Body of pancreas (tissue), 4 donors: ENCODE measurements at regions not wholly inside any gene's neighbourhood (a gene's known extent, or its start where the extent isn't known, plus 50 kb on each side); places are given as distances from the start of the nearest gene placed in this dataset.

Source experiments
- ATAC-seq: fragments of 150-250 bp; one replicate; pipeline ENCODE4 v1.9.1; 2016
- DNase-seq, 4 donors: peaks; one replicate each; pipeline ENCODE4 v3.0.0-alpha.2; 2019
- H3K27ac ChIP-seq, 4 donors: fragments of 200-600 bp; sonication (generic); 1 replicate in 3 of 4; 2 replicates in 1 of 4; pipeline versions ENCODE4 v1.5.1 to v1.6.1; 2016 to 2019; ENCODE audit warnings: mild to moderate bottlenecking in 1 of 4, mixed read lengths in 1 of 4, moderate library complexity in 1 of 4
- H3K27me3 ChIP-seq, 2 donors: fragments of 200-600 bp; sonication (generic); one replicate each; pipeline ENCODE4 v1.6.0; 2016; ENCODE audit warnings: mild to moderate bottlenecking in 1 of 2
- H3K36me3 ChIP-seq, 2 donors: fragments of 200-600 bp; sonication (generic); replicated peaks in 1 of 2; 2 replicates each; pipeline ENCODE4 v1.5.1; 2016; ENCODE audit warnings: low read depth in 2 of 2; ENCODE audit not compliant: insufficient read depth in 1 of 2
- H3K4me1 ChIP-seq: fragments of 200-600 bp; sonication (generic); one replicate; pipeline ENCODE4 v1.6.0; 2016
- H3K4me3 ChIP-seq, 2 donors: fragments of 200-600 bp; sonication (generic); 1 replicate in 1 of 2; 2 replicates in 1 of 2; pipeline ENCODE4 v1.5.1; 2016 to 2019
- H3K9me3 ChIP-seq, 3 donors: fragments of 200-600 bp; sonication (generic); 1 replicate in 2 of 3; 2 replicates in 1 of 3; pipeline ENCODE4 v1.5.1; 2016
- CTCF ChIP-seq, 7 experiments: fragments of 450-650 bp in 4 of 7; fragments of 200-600 bp in 3 of 7; sonication (generic) in 3 of 7; IDR thresholded peaks; one replicate each; pipeline ENCODE4 v1.5.1; 2016 to 2019; ENCODE audit warnings: antibody characterized with exemption in 7 of 7
- POLR2A ChIP-seq, 3 donors: fragments of 450-650 bp; IDR thresholded peaks; one replicate each; pipeline ENCODE4 v1.6.1; 2016; ENCODE audit warnings: antibody characterized with exemption in 3 of 3, mild to moderate bottlenecking in 2 of 3
- WGBS, 2 donors: methylation state at CpG; one replicate each; pipeline ENCODE4 v1.1.5; 2017; 5-methylcytosine and 5-hydroxymethylcytosine counted together
- intact Hi-C: fragments of 100-400 bp; cut with DNase I; formaldehyde crosslinking; loops from one replicate; pipeline ENCODE4 v1.15.1; 2023

DNA sequence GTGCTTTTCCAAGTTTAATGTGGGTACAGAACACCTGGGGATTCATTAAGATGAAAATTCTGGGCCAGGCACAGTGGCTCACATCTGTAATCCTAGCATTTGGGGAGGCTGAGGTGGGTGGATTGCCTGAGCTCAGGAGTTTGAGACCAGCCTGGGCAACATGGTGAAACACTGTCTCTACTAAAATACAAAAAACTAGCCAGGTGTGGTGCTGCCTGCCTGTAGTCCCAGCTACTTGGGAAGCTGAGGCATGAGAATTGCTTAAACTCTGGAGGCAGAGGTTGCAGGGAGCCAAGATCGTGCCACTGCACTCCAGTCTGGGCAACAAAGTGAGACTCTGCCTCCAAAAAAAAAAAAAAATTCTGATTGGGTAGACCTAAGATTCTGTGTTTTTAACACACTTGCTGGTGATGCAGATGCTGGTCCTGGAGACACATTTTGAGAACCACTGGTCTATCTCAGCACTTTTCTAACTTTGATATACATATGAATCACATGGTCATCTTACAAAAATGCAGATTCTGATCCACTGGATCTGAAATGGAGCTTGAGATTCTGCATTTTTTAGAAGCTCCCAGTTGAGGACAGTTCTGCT lies 223.8 kb upstream of the SATB1 start:
- Histone ChIP-seq H3K4me3 (no peak overlapping the region), H3K4me1 (no peaks in the 10 kb centered on the region), H3K9me3 (no peaks in the 10 kb centered on the region), H3K27ac (no peak overlapping the region), H3K27me3 (no peaks in the 10 kb centered on the region), H3K36me3 (no peaks in the 10 kb centered on the region)
- intact Hi-C loops = no loop called here
- 23 to 40% methylated on average over 1 of the region's 1 CpG for WGBS, 2 donors
- TF ChIP-seq POLR2A (IDR thresholded peaks at IDR 0.05) = no peak
- DNase-seq (no peak), ATAC-seq (no peak)

- Histone ChIP-seq H3K4me1 (peaks cover 6% of the 10 kb centered on the region), H3K36me3 (no peaks in the 10 kb centered on the region), H3K4me3 (no peak overlapping the region), H3K27ac (no peak overlapping the region), H3K27me3 (no peaks in the 10 kb centered on the region), H3K9me3 (no peaks in the 10 kb centered on the region)
- ATAC-seq (no peak), DNase-seq (peak in 1 of 4 donors; percentile 9)
- TF ChIP-seq POLR2A (IDR thresholded peaks at IDR 0.05) (no peak), CTCF (IDR thresholded peaks at IDR 0.05) (no peak)
- intact Hi-C loops = no loop called here
- WGBS, 2 donors = 61 to 78% methylated on average over 2 of the region's 2 CpGs
These were observed 223.0 kb upstream of the SATB1 start for GRCh38 chr3:18648159-18648558.

DNA sequence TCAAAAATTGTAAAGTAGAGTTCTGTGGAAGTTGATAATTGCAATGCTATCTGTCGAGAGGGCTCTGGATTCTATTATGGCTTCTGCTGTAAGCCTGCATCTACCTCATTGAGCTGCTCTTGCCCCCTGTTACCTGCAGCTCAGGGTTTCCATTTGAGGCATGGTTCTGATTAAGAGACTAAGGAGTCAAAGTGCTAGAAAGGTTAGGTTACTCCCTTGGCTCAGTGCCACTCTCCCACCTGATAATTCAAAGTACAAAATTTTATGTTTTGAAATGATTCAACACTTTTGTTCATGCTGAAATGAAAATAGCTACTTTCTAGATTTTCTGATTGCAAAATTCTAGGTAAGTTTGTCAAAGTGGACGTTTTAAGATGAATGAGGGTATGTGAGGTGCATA lies 220.5 kb upstream of the SATB1 start:
- 78 to 88% methylated on average over 2 of the region's 2 CpGs for WGBS, 2 donors
- DNase-seq (no peak), ATAC-seq (no peak)
- no peak overlapping the region for H3K4me3 ChIP-seq
- H3K9me3 ChIP-seq = no peaks in the 10 kb centered on the region
- peaks cover 6% of the 10 kb centered on the region for H3K4me1 ChIP-seq
- no peaks in the 10 kb centered on the region for H3K36me3 ChIP-seq
- intact Hi-C loops = no loop called here
- TF ChIP-seq CTCF (IDR thresholded peaks at IDR 0.05) = no peak
- no peak for TF ChIP-seq POLR2A (IDR thresholded peaks at IDR 0.05)
- no peak overlapping the region for H3K27ac ChIP-seq
- H3K27me3 ChIP-seq = no peaks in the 10 kb centered on the region

DNA sequence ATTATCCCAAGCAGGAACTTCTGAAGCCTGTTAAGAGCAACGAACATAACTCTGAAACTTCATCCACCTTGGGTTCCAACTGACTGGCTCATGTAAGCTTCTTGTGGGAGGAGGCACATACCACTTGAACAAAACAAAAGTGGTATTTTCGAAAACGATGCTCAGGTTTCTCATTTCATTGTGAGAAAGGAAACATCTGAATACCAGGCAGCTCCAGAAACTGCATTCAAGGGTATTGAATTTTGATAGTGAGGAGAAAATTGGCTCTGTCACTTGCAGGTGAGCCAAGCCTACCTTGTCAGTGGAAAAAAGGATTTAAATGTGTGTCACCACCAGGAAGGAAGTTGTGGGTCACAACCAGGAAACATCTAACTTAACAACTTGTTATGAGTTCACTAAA lies 218.1 kb upstream of the SATB1 start:
- no peaks in the 10 kb centered on the region for H3K27me3 ChIP-seq
- intact Hi-C loops = no loop called here
- peak; percentile 24 for ATAC-seq
- WGBS, 2 donors = 29 to 56% methylated on average over 3 of the region's 3 CpGs
- H3K4me1 ChIP-seq = peaks cover 6% of the 10 kb centered on the region
- H3K9me3 ChIP-seq = no peaks in the 10 kb centered on the region
- peak in 2 of 4 donors; percentile 7 to 11 for DNase-seq
- no peak overlapping the region for H3K4me3 ChIP-seq
- no peak for TF ChIP-seq CTCF (IDR thresholded peaks at IDR 0.05)
- no peak for TF ChIP-seq POLR2A (IDR thresholded peaks at IDR 0.05)
- no peak overlapping the region for H3K27ac ChIP-seq
- H3K36me3 ChIP-seq = no peaks in the 10 kb centered on the region

DNA sequence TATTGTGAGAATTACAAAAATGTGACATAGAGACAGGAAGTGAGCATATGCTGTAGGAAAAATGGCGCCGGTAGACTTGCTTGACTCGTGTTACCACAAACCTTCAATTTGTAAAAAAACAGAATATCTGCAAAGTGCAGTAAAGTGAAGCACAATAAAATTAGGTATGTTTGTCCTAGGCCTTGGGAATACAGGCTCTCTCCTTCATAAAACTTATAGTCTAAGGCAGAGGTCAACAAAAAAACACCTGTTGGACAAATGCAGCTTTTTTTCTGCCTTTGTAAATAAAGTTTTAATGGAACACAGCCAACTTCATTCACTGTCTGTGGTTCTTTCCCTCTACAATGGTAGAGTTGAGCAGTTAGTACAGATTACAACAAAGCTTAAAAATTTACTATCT lies 216.8 kb upstream of the SATB1 start:
- H3K27ac ChIP-seq = no peak overlapping the region
- TF ChIP-seq POLR2A (IDR thresholded peaks at IDR 0.05) (no peak), CTCF (IDR thresholded peaks at IDR 0.05) (no peak)
- H3K36me3 ChIP-seq = no peaks in the 10 kb centered on the region
- H3K27me3 ChIP-seq = no peaks in the 10 kb centered on the region
- H3K9me3 ChIP-seq = no peaks in the 10 kb centered on the region
- 95% methylated on average over 3 of the region's 3 CpGs for WGBS, 2 donors
- H3K4me3 ChIP-seq = no peak overlapping the region
- no peak for ATAC-seq
- DNase-seq = no peak
- peaks cover 6% of the 10 kb centered on the region for H3K4me1 ChIP-seq
- intact Hi-C loops = no loop called here
